ENCODE measurements at regions not wholly inside any gene's neighbourhood (a gene's known extent, or its start where the extent isn't known, plus 50 kb on each side); places are given as distances from the start of the nearest gene placed in this dataset.

- TF ChIP-seq POLR2A (IDR thresholded peaks at IDR 0.05; ENCODE audit: low read depth, low read length) = no peak
- TF ChIP-seq POLR2AphosphoS5 (IDR thresholded peaks at IDR 0.05; ENCODE audit: low read depth, low read length) = no peak
- no peak for TF ChIP-seq TAF1 (IDR thresholded peaks at IDR 0.05; ENCODE audit: low read depth, low read length)
- TF ChIP-seq SPI1 (IDR thresholded peaks at IDR 0.05; ENCODE audit: low read depth, low read length) = no peak
- no peak for TF ChIP-seq POU2F2 (IDR thresholded peaks at IDR 0.05; ENCODE audit: low read depth, low read length)
These were observed 187.0 kb downstream of the ZNF365 start for GRCh38 chr10:62561151-62561550.

Data from GM12891 (cell line).